ENCODE measurements at regions not wholly inside any gene's neighbourhood (a gene's known extent, or its start where the extent isn't known, plus 50 kb on each side); places are given as distances from the start of the nearest gene placed in this dataset.

DNA sequence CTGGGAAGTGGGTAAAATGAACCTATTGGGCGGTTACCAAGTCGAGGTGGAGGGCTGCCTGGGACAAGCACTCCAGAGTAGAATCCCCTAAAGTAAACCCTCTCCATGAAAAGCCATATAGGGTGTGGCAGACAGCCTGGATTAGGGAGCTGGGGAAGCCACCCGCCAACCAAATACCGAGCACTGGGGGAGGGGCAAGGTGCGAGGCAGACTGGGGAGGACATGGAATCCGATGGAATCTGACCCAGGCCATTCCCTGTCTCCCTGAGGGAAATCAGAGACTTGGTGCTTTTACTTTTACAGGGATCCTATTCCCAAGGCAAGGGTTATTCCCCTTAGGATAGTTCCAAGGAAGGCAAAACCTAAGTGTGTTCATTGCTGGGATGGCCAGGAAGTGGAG, 130.9 kb upstream of the HSD17B12 start (continued):
- TF ChIP-seq, protein P1, sequence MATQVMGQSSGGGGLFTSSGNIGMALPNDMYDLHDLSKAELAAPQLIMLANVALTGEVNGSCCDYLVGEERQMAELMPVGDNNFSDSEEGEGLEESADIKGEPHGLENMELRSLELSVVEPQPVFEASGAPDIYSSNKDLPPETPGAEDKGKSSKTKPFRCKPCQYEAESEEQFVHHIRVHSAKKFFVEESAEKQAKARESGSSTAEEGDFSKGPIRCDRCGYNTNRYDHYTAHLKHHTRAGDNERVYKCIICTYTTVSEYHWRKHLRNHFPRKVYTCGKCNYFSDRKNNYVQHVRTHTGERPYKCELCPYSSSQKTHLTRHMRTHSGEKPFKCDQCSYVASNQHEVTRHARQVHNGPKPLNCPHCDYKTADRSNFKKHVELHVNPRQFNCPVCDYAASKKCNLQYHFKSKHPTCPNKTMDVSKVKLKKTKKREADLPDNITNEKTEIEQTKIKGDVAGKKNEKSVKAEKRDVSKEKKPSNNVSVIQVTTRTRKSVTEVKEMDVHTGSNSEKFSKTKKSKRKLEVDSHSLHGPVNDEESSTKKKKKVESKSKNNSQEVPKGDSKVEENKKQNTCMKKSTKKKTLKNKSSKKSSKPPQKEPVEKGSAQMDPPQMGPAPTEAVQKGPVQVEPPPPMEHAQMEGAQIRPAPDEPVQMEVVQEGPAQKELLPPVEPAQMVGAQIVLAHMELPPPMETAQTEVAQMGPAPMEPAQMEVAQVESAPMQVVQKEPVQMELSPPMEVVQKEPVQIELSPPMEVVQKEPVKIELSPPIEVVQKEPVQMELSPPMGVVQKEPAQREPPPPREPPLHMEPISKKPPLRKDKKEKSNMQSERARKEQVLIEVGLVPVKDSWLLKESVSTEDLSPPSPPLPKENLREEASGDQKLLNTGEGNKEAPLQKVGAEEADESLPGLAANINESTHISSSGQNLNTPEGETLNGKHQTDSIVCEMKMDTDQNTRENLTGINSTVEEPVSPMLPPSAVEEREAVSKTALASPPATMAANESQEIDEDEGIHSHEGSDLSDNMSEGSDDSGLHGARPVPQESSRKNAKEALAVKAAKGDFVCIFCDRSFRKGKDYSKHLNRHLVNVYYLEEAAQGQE (IDR thresholded peaks at IDR 0.05; ENCODE audit: unreplicated experiment), result no peak

DNA sequence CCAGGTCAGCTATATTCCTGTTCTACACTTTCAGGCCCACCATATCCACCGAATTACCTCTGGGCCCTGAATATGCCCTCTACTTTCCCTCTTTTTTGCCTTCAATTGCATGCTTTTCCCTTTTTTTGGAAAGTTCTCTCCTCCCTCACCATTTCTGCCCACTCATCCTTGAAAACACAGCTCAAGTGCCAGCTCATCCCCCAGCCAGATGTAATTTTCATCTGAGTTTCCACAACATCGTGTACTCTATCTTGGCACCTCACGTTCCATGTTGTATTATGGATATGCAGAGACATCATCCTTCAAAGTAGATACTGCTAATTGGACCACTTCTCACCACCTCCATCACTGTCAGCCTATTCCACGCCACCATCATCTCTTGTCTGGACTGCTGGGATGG, 129.8 kb upstream of the HSD17B12 start:
- Histone ChIP-seq H4K20me1 (replicated peaks; ENCODE audit: insufficient read depth) (no peaks in the 10 kb centered on the region), H3F3A (replicated peaks; ENCODE audit: low read depth) (no peaks in the 10 kb centered on the region; the same call in 1 of the 2 replicates), H3K4me1 (ENCODE audit: insufficient read depth) (peaks cover 33% of the 10 kb centered on the region), H3K4me3 (no peak overlapping the region), H3K9me2 (ENCODE audit: insufficient read depth) (peaks cover 8% of the 10 kb centered on the region; the same call in 1 of the 2 replicates), H3K27ac (ENCODE audit: low read depth) (no peak overlapping the region), H3K36me3 (ENCODE audit: insufficient read depth) (no peaks in the 10 kb centered on the region), H2AFZ (no peak overlapping the region), H3K4me2 (no peak overlapping the region), H3K27me3 (ENCODE audit: insufficient read depth) (peaks cover 77% of the 10 kb centered on the region), H3K79me2 (replicated peaks; ENCODE audit: insufficient read depth) (no peaks in the 10 kb centered on the region)
- H3K4me3 Mint-ChIP-seq, result no peak overlapping the region
- ATAC-seq, result no peak
- H3K36me3 Mint-ChIP-seq (ENCODE audit: low read depth), result peaks cover 2% of the 10 kb centered on the region; the same call in 2 of the 3 replicates
- H3K4me1 Mint-ChIP-seq, result peaks cover 32% of the 10 kb centered on the region
- H3K27ac Mint-ChIP-seq, result no peak overlapping the region
- no peak for DNase-seq (ENCODE audit: low spot score)
- H3K27me3 Mint-ChIP-seq (ENCODE audit: insufficient read depth, low read depth, poor library complexity), result peaks cover 44% of the 10 kb centered on the region
- H3K9me3 Mint-ChIP-seq, result peaks cover 2% of the 10 kb centered on the region; the same call in 1 of the 3 replicates
- no peak for TF ChIP-seq CREB1 (CRISPR knock-in tag; IDR thresholded peaks at IDR 0.05; ENCODE audit: low read depth)
- TF ChIP-seq, protein P2, sequence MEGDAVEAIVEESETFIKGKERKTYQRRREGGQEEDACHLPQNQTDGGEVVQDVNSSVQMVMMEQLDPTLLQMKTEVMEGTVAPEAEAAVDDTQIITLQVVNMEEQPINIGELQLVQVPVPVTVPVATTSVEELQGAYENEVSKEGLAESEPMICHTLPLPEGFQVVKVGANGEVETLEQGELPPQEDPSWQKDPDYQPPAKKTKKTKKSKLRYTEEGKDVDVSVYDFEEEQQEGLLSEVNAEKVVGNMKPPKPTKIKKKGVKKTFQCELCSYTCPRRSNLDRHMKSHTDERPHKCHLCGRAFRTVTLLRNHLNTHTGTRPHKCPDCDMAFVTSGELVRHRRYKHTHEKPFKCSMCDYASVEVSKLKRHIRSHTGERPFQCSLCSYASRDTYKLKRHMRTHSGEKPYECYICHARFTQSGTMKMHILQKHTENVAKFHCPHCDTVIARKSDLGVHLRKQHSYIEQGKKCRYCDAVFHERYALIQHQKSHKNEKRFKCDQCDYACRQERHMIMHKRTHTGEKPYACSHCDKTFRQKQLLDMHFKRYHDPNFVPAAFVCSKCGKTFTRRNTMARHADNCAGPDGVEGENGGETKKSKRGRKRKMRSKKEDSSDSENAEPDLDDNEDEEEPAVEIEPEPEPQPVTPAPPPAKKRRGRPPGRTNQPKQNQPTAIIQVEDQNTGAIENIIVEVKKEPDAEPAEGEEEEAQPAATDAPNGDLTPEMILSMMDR (conservative IDR thresholded peaks at IDR 0.05; ENCODE audit: low read depth in 2 of 2), result no peak
- TF ChIP-seq ZNF462 (CRISPR knock-in tag; IDR thresholded peaks at IDR 0.05), result no peak
- TF ChIP-seq ZNF114 (CRISPR knock-in tag; IDR thresholded peaks at IDR 0.05), result no peak
- TF ChIP-seq, protein P3, sequence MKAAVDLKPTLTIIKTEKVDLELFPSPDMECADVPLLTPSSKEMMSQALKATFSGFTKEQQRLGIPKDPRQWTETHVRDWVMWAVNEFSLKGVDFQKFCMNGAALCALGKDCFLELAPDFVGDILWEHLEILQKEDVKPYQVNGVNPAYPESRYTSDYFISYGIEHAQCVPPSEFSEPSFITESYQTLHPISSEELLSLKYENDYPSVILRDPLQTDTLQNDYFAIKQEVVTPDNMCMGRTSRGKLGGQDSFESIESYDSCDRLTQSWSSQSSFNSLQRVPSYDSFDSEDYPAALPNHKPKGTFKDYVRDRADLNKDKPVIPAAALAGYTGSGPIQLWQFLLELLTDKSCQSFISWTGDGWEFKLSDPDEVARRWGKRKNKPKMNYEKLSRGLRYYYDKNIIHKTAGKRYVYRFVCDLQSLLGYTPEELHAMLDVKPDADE (IDR thresholded peaks at IDR 0.05), result no peak
- no peak for TF ChIP-seq JUNB (IDR thresholded peaks at IDR 0.05; ENCODE audit: unreplicated experiment)
- no peak for TF ChIP-seq ZNF331 (CRISPR knock-in tag; IDR thresholded peaks at IDR 0.05; ENCODE audit: low read depth)
- TF ChIP-seq POLR2AphosphoS5 (IDR thresholded peaks at IDR 0.05; ENCODE audit: low read depth), result no peak

Data from GM23338 (cell line).